ENCODE measurements at regions not wholly inside any gene's neighbourhood (a gene's known extent, or its start where the extent isn't known, plus 50 kb on each side); places are given as distances from the start of the nearest gene placed in this dataset.
A peak's percentile ranks its signal among the peaks of the same experiment; 100 is the strongest.

GRCh38 chr6:160899671-160900430 is 91.7 kb upstream of the MAP3K4 start:
- DNase-seq (ENCODE audit: low read depth), result no peak

- DNase-seq (ENCODE audit: low read depth), result no peak
Observed at GRCh38 chr6:160911949-160912348, 79.6 kb upstream of the MAP3K4 start.

GRCh38 chr6:160912411-160912810 is 79.2 kb upstream of the MAP3K4 start:
- DNase-seq (ENCODE audit: low read depth), result no peak

- no peak for DNase-seq (ENCODE audit: low read depth)
Observed at GRCh38 chr6:160917572-160917971, 74.0 kb upstream of the MAP3K4 start.

GRCh38 chr6:160919723-160920440 is 71.7 kb upstream of the MAP3K4 start:
- no peak for DNase-seq (ENCODE audit: low read depth)

- no peak for DNase-seq (ENCODE audit: low read depth)
Observed at GRCh38 chr6:160921095-160921494, 70.5 kb upstream of the MAP3K4 start.

- no peak for DNase-seq (ENCODE audit: low read depth)
Observed at GRCh38 chr6:160926281-160927276, 65.0 kb upstream of the MAP3K4 start.

- no peak for DNase-seq (ENCODE audit: low read depth)
Observed at GRCh38 chr6:160927416-160927815, 64.2 kb upstream of the MAP3K4 start.

- DNase-seq (ENCODE audit: low read depth), result no peak
Observed at GRCh38 chr6:160929361-160929760, 62.2 kb upstream of the MAP3K4 start.

GRCh38 chr6:160929831-160930230 is 61.7 kb upstream of the MAP3K4 start:
- DNase-seq (ENCODE audit: low read depth), result no peak

GRCh38 chr6:160930547-160931377 is 60.8 kb upstream of the MAP3K4 start:
- peak; percentile 11 for DNase-seq (ENCODE audit: low read depth)

GRCh38 chr6:160931378-160932310 is 59.9 kb upstream of the MAP3K4 start:
- DNase-seq (ENCODE audit: low read depth), result no peak

- DNase-seq (ENCODE audit: low read depth), result no peak
Observed at GRCh38 chr6:160933256-160933655, 58.3 kb upstream of the MAP3K4 start.

- DNase-seq (ENCODE audit: low read depth), result no peak
Observed at GRCh38 chr6:160934157-160934556, 57.4 kb upstream of the MAP3K4 start.

- DNase-seq (ENCODE audit: low read depth), result no peak
Observed at GRCh38 chr6:160940197-160940596, 51.4 kb upstream of the MAP3K4 start.

Measured in T-helper 22 cell (primary cell).